Natural killer cell (primary cell): ENCODE measurements at regions not wholly inside any gene's neighbourhood (a gene's known extent, or its start where the extent isn't known, plus 50 kb on each side); places are given as distances from the start of the nearest gene placed in this dataset.

Experiments
- ATAC-seq, 3 donors: fragments of 150-1000 bp in 2 of 3; fragments of 200-7000 bp in 1 of 3; cut with Tn5 transposase; 1 replicate in 1 of 3; 2 replicates in 2 of 3; pipeline ENCODE4 v1.10.0; 2021; ENCODE audit warnings: mild to moderate bottlenecking in 2 of 3, moderate library complexity in 2 of 3
- DNase-seq, 2 donors: peaks; one replicate each; pipeline versions ENCODE4 v3.0.0 to v3.0.0-alpha.2; 2013 to 2021; ENCODE audit warnings: mixed read lengths in 1 of 2
- H3K27ac ChIP-seq: one replicate; pipeline ENCODE4 v1.5.1; 2013; ENCODE audit warnings: mild to moderate bottlenecking, low read length
- H3K27me3 ChIP-seq: one replicate; pipeline ENCODE4 v1.6.1; 2013; ENCODE audit warnings: low read length; ENCODE audit not compliant: control insufficient read depth, insufficient read depth
- H3K36me3 ChIP-seq: one replicate; pipeline ENCODE4 v1.6.1; 2013; ENCODE audit warnings: low read length; ENCODE audit not compliant: control insufficient read depth, insufficient read depth
- H3K4me1 ChIP-seq: one replicate; pipeline ENCODE4 v1.6.1; 2013; ENCODE audit warnings: low read length; ENCODE audit not compliant: control insufficient read depth, insufficient read depth
- H3K4me3 ChIP-seq: one replicate; pipeline ENCODE4 v1.5.1; 2013; ENCODE audit warnings: low read length
- H3K9me3 ChIP-seq: one replicate; pipeline ENCODE4 v1.6.1; 2013; ENCODE audit warnings: low read length; ENCODE audit not compliant: control insufficient read depth, insufficient read depth
- H3K27ac Mint-ChIP-seq, 2 donors: one replicate each; pipeline ENCODE4 v1.8.0; 2022; ENCODE audit warnings: mild to moderate bottlenecking in 2 of 2, mixed read lengths in 2 of 2, moderate library complexity in 1 of 2
- H3K27me3 Mint-ChIP-seq, 2 donors: one replicate each; pipeline ENCODE4 v1.8.0; 2022; ENCODE audit warnings: low read depth in 2 of 2, mixed read lengths in 2 of 2
- H3K36me3 Mint-ChIP-seq: one replicate; pipeline ENCODE4 v1.8.0; 2022; ENCODE audit warnings: mixed read lengths
- H3K4me1 Mint-ChIP-seq, 2 donors: one replicate each; pipeline ENCODE4 v1.8.0; 2022; ENCODE audit warnings: mixed read lengths in 2 of 2
- H3K4me3 Mint-ChIP-seq: one replicate; pipeline ENCODE4 v1.8.0; 2022; ENCODE audit warnings: mild to moderate bottlenecking, moderate library complexity, mixed read lengths
- H3K9me3 Mint-ChIP-seq, 2 donors: one replicate each; pipeline ENCODE4 v1.8.0; 2022; ENCODE audit warnings: mixed read lengths in 2 of 2
- WGBS: methylation state at CpG from one replicate; pipeline ENCODE4 v1.1.7; 2013; ENCODE audit warnings: missing lambda C conversion rate; ENCODE audit not compliant: insufficient coverage; 5-methylcytosine and 5-hydroxymethylcytosine counted together
- intact Hi-C: fragments of 100-400 bp; cut with micrococcal nuclease; formaldehyde crosslinking; loops from one replicate; pipeline ENCODE4 v1.14.2; 2022
- TF ChIP-seq, protein P1 (sequence below): fragments of 200-600 bp; IDR thresholded peaks from one replicate; pipeline ENCODE4 v1.8.0; 2022; ENCODE audit warnings: antibody characterized with exemption

DNA sequence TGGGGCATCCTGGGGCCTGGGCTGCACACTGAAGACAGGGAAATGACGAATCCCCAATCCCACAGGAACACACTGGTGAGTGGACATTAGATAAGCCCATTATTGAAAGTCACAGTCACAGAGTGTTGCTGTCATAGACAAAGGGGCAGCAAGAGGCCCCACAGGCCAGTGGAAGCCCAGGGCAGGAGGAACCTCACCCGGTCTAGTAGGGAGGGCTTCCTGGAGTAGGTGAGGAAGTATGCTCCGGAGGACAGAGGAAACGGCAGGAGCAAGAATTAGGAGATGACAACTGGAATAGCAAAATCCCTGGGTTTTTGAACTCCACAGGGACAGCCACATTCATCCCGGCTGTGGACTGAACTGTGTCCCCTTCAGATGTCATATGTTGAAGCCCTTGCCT is 101.2 kb downstream of the TPRA1 start:
- DNase-seq (no peak), ATAC-seq (no peak)
- Mint-ChIP-seq H3K4me3 (no peak overlapping the region), H3K9me3 (no peaks in the 10 kb centered on the region), H3K27me3 (peaks cover 0 to 26% of the 10 kb centered on the region in 2 donors), H3K27ac (no peak overlapping the region), H3K4me1 (peaks cover 0 to under 1% of the 10 kb centered on the region in 2 donors), H3K36me3 (no peaks in the 10 kb centered on the region)
- no peak overlapping the region for H3K4me3 ChIP-seq
- intact Hi-C loops: no loop called here
- no peak overlapping the region for H3K27ac ChIP-seq
- H3K27me3 ChIP-seq: no peaks in the 10 kb centered on the region
- H3K9me3 ChIP-seq: no peaks in the 10 kb centered on the region
- TF ChIP-seq, protein P1, sequence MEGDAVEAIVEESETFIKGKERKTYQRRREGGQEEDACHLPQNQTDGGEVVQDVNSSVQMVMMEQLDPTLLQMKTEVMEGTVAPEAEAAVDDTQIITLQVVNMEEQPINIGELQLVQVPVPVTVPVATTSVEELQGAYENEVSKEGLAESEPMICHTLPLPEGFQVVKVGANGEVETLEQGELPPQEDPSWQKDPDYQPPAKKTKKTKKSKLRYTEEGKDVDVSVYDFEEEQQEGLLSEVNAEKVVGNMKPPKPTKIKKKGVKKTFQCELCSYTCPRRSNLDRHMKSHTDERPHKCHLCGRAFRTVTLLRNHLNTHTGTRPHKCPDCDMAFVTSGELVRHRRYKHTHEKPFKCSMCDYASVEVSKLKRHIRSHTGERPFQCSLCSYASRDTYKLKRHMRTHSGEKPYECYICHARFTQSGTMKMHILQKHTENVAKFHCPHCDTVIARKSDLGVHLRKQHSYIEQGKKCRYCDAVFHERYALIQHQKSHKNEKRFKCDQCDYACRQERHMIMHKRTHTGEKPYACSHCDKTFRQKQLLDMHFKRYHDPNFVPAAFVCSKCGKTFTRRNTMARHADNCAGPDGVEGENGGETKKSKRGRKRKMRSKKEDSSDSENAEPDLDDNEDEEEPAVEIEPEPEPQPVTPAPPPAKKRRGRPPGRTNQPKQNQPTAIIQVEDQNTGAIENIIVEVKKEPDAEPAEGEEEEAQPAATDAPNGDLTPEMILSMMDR: no peak
- peaks cover under 1% of the 10 kb centered on the region for H3K4me1 ChIP-seq
- no peaks in the 10 kb centered on the region for H3K36me3 ChIP-seq
- 86% methylated on average over 5 of the region's 5 CpGs for WGBS

- TF ChIP-seq, protein P1: no peak
- H3K4me1 Mint-ChIP-seq: peaks cover 0 to 7% of the 10 kb centered on the region in 2 donors
- no peaks in the 10 kb centered on the region for H3K9me3 Mint-ChIP-seq
- Histone ChIP-seq H3K36me3 (no peaks in the 10 kb centered on the region), H3K9me3 (no peaks in the 10 kb centered on the region), H3K27me3 (no peaks in the 10 kb centered on the region), H3K4me3 (no peak overlapping the region), H3K27ac (no peak overlapping the region), H3K4me1 (peaks cover 7% of the 10 kb centered on the region)
- intact Hi-C loops: no loop called here
- peaks cover 0 to 26% of the 10 kb centered on the region in 2 donors for H3K27me3 Mint-ChIP-seq
- 85% methylated on average over 3 of the region's 3 CpGs for WGBS
- no peak for DNase-seq
- no peak overlapping the region for H3K4me3 Mint-ChIP-seq
- ATAC-seq: no peak
- H3K27ac Mint-ChIP-seq: no peak overlapping the region
- H3K36me3 Mint-ChIP-seq: no peaks in the 10 kb centered on the region
These were observed 101.8 kb downstream of the TPRA1 start for GRCh38 chr3:127488740-127489139.

DNA sequence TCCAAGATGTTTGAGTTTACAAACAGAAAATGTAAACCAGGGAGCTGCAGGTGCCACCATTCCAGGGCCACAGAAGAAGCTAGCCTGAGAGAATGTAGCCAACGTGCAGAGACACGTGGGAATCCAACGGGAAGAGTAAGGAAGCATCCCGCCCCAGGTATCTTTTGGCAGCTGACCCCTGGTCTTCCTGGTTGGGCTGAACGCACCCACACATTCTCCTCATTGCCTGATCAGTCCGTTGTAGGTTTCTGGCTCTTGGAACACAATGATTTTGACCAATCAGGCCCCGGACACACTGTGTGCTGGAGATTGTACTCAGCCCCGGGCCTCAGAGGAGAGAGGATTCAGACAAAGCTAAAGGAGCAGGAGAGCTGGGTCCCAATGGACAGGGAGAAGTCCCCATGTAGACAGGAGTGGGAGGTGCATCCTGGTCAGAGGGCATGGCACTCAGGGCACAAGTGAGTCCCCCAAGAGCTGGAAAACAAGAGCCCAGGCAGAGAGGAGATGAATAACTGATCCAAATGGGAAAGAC is 102.3 kb downstream of the TPRA1 start:
- Mint-ChIP-seq H3K27ac (no peak overlapping the region), H3K27me3 (peaks cover 3 to 27% of the 10 kb centered on the region in 2 donors), H3K4me3 (no peak overlapping the region), H3K9me3 (no peaks in the 10 kb centered on the region), H3K36me3 (no peaks in the 10 kb centered on the region), H3K4me1 (peaks cover 0 to 12% of the 10 kb centered on the region in 2 donors)
- intact Hi-C loops: no loop called here
- H3K36me3 ChIP-seq: no peaks in the 10 kb centered on the region
- TF ChIP-seq, protein P1: no peak
- H3K4me3 ChIP-seq: no peak overlapping the region
- no peaks in the 10 kb centered on the region for H3K27me3 ChIP-seq
- H3K4me1 ChIP-seq: peaks cover 12% of the 10 kb centered on the region
- ATAC-seq: no peak
- H3K9me3 ChIP-seq: no peaks in the 10 kb centered on the region
- H3K27ac ChIP-seq: no peak overlapping the region
- WGBS: 89% methylated on average over 8 of the region's 8 CpGs
- DNase-seq: no peak

DNA sequence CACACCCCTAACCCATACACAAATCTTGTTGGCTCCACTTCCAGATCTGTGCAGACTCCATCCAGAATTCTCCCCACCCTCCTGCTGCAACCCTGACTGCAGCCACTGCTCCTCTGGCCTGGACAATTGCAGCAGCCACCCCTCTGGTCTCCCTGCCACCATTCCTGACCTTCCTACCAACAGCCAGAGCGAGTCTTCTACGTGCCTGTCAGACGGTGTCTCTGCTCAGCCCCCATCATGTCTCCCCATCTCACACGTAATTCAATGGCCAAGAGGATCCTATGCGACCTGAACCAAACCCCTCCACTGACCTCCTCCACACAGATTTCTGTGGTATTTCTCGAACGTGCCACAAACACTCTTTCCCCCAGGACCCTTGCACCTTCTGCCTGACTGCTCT is 103.3 kb downstream of the TPRA1 start:
- Histone ChIP-seq H3K9me3 (no peaks in the 10 kb centered on the region), H3K27ac (no peak overlapping the region), H3K4me1 (peaks cover 14% of the 10 kb centered on the region), H3K4me3 (no peak overlapping the region), H3K36me3 (no peaks in the 10 kb centered on the region), H3K27me3 (no peaks in the 10 kb centered on the region)
- intact Hi-C loops: no loop called here
- Mint-ChIP-seq H3K27me3 (peaks cover 7 to 33% of the 10 kb centered on the region in 2 donors), H3K27ac (no peak overlapping the region), H3K4me1 (peaks cover 0 to 18% of the 10 kb centered on the region in 2 donors), H3K36me3 (no peaks in the 10 kb centered on the region), H3K4me3 (no peak overlapping the region), H3K9me3 (no peaks in the 10 kb centered on the region)
- ATAC-seq (no peak), DNase-seq (no peak)
- TF ChIP-seq, protein P1: no peak
- 82% methylated on average over 7 of the region's 7 CpGs for WGBS
